WTC11 (cell line): ENCODE measurements at regions not wholly inside any gene's neighbourhood (a gene's known extent, or its start where the extent isn't known, plus 50 kb on each side); places are given as distances from the start of the nearest gene placed in this dataset.

Experiments used
- ATF2 ChIP-seq: sonication (generic); formaldehyde crosslinking; IDR thresholded peaks from 2 replicates; pipeline ENCODE4 v1.8.1; 2022; ENCODE audit warnings: low read depth, missing genetic modification reagents, borderline replicate concordance
- CTCF ChIP-seq: fragments of 200-600 bp; IDR thresholded peaks from 2 replicates; pipeline ENCODE4 v1.8.0; 2022; ENCODE audit warnings: antibody characterized with exemption
- GABPB1 ChIP-seq: sonication (generic); formaldehyde crosslinking; IDR thresholded peaks from 2 replicates; pipeline ENCODE4 v1.8.1; 2023; ENCODE audit warnings: mild to moderate bottlenecking, missing genetic modification reagents
- IRF2 ChIP-seq: sonication (generic); formaldehyde crosslinking; IDR thresholded peaks from 2 replicates; pipeline ENCODE4 v1.8.0; 2022; ENCODE audit warnings: low read depth, missing genetic modification reagents, borderline replicate concordance
- NR2C2 ChIP-seq: sonication (generic); formaldehyde crosslinking; IDR thresholded peaks from 2 replicates; pipeline ENCODE4 v1.8.0; 2022; ENCODE audit warnings: mild to moderate bottlenecking, missing genetic modification reagents
- SP1 ChIP-seq: sonication (generic); formaldehyde crosslinking; conservative IDR thresholded peaks from 2 replicates; pipeline ENCODE4 v1.8.1; 2022; ENCODE audit warnings: missing genetic modification reagents
- TEAD1 ChIP-seq: sonication (generic); formaldehyde crosslinking; IDR thresholded peaks from 2 replicates; pipeline ENCODE4 v1.8.0; 2022; ENCODE audit warnings: mild to moderate bottlenecking, missing genetic modification reagents
- ZBTB43 ChIP-seq: sonication (generic); formaldehyde crosslinking; IDR thresholded peaks from 2 replicates; pipeline ENCODE4 v1.8.1; 2023; ENCODE audit warnings: mild to moderate bottlenecking, missing genetic modification reagents
- ZNF219 ChIP-seq: sonication (generic); formaldehyde crosslinking; IDR thresholded peaks from 2 replicates; pipeline ENCODE4 v1.8.0; 2023; ENCODE audit warnings: missing genetic modification reagents, mild to moderate bottlenecking, borderline replicate concordance
- ZNF671 ChIP-seq: fragments of 250-450 bp; sonication (Bioruptor Pico); IDR thresholded peaks from 2 replicates; pipeline ENCODE4 v1.8.0; 2021; ENCODE audit warnings: mild to moderate bottlenecking
- TF ChIP-seq, protein P1 (sequence below): sonication (generic); formaldehyde crosslinking; IDR thresholded peaks from 2 replicates; pipeline ENCODE4 v1.8.1; 2023; ENCODE audit warnings: mild to moderate bottlenecking, missing genetic modification reagents, moderate library complexity

DNA sequence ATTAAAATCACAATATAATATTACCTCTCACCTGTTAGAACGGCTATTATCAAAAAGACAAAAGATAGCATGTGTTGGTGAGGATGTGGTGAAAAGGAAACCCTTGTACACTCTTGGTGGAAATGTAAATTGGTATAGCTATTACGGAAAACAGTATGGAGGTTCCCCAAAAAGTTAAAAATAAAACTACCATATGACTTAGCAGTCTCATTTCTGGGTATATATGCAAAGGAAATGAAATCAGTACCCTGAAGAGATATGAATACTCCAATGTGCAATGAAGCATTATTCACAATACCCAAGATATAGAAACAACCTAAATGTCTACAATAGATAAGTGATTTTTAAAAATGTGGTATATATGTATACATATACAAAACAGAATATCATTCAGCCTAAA lies 199.9 kb downstream of the SNX18 start:
- no peak for TF ChIP-seq NR2C2 (CRISPR knock-in tag)
- no peak for TF ChIP-seq CTCF
- TF ChIP-seq ZBTB43 (CRISPR knock-in tag), result no peak
- no peak for TF ChIP-seq SP1
- no peak for TF ChIP-seq GABPB1 (CRISPR knock-in tag)
- no peak for TF ChIP-seq ATF2 (CRISPR knock-in tag)
- no peak for TF ChIP-seq IRF2
- no peak for TF ChIP-seq ZNF671 (CRISPR knock-in tag)
- TF ChIP-seq ZNF219 (CRISPR knock-in tag), result no peak
- no peak for TF ChIP-seq TEAD1
- TF ChIP-seq, protein P1, sequence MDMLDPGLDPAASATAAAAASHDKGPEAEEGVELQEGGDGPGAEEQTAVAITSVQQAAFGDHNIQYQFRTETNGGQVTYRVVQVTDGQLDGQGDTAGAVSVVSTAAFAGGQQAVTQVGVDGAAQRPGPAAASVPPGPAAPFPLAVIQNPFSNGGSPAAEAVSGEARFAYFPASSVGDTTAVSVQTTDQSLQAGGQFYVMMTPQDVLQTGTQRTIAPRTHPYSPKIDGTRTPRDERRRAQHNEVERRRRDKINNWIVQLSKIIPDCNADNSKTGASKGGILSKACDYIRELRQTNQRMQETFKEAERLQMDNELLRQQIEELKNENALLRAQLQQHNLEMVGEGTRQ (CRISPR knock-in tag), result no peak
